OCI-LY1 (cell line): ENCODE measurements at regions not wholly inside any gene's neighbourhood (a gene's known extent, or its start where the extent isn't known, plus 50 kb on each side); places are given as distances from the start of the nearest gene placed in this dataset.

Experiments
- H2AFZ ChIP-seq: fragments of 200-600 bp; sonication (generic), shearing (Covaris generic); 2 replicates; pipeline ENCODE4 v1.6.0; 2014; ENCODE audit warnings: antibody characterized with exemption, mild to moderate bottlenecking, low read length
- H3F3A ChIP-seq: fragments of 200-600 bp; sonication (generic), shearing (Covaris generic); 2 replicates; pipeline ENCODE4 v1.6.0; 2014; ENCODE audit warnings: mild to moderate bottlenecking, antibody characterized with exemption, low read length, moderate library complexity; ENCODE audit not compliant: insufficient read depth
- H3K27ac ChIP-seq: fragments of 200-600 bp; sonication (generic); 2 replicates; pipeline ENCODE4 v1.5.1; 2014; ENCODE audit warnings: low read length, mixed run types, mild to moderate bottlenecking, low read depth; ENCODE audit not compliant: poor library complexity, severe bottlenecking
- H3K27me3 ChIP-seq: fragments of 200-600 bp; sonication (generic); 2 replicates; pipeline ENCODE4 v1.6.0; 2014; ENCODE audit warnings: antibody characterized with exemption, mild to moderate bottlenecking, low read length, moderate library complexity; ENCODE audit not compliant: insufficient read depth
- H3K36me3 ChIP-seq: fragments of 200-600 bp; sonication (generic); 2 replicates; pipeline ENCODE4 v1.6.1; 2014; ENCODE audit warnings: mild to moderate bottlenecking, antibody characterized with exemption, low read length, moderate library complexity, mixed read lengths; ENCODE audit not compliant: insufficient read depth
- H3K4me1 ChIP-seq: fragments of 200-600 bp; sonication (generic); 2 replicates; pipeline ENCODE4 v1.5.1; 2014; ENCODE audit warnings: mild to moderate bottlenecking, low read length, moderate library complexity; ENCODE audit not compliant: insufficient read depth, severe bottlenecking
- H3K4me2 ChIP-seq: fragments of 200-600 bp; sonication (generic), shearing (Covaris generic); 2 replicates; pipeline ENCODE4 v1.6.1; 2014; ENCODE audit warnings: low read length
- H3K4me3 ChIP-seq: fragments of 200-600 bp; sonication (generic); 2 replicates; pipeline ENCODE4 v1.5.1; 2014; ENCODE audit warnings: low read length, low read depth, mild to moderate bottlenecking, mixed read lengths; ENCODE audit not compliant: poor library complexity, severe bottlenecking
- H3K79me2 ChIP-seq: fragments of 200-600 bp; shearing (Covaris generic); 2 replicates; pipeline ENCODE4 v1.6.1; 2016; ENCODE audit warnings: mixed run types, low read length, mixed read lengths; ENCODE audit not compliant: insufficient read depth
- H3K9ac ChIP-seq: fragments of 200-600 bp; sonication (generic), shearing (Covaris generic); 2 replicates; pipeline ENCODE4 v1.6.1; 2014; ENCODE audit warnings: mild to moderate bottlenecking, low read length, mixed read lengths
- H3K9me2 ChIP-seq: fragments of 200-600 bp; sonication (generic), shearing (Covaris generic); 2 replicates; pipeline ENCODE4 v1.6.1; 2014; ENCODE audit warnings: low read depth, mild to moderate bottlenecking, low read length, mixed read lengths
- H3K9me3 ChIP-seq: fragments of 200-600 bp; shearing (Covaris generic); 2 replicates; pipeline ENCODE4 v1.6.1; 2014; ENCODE audit warnings: low read length, mixed read lengths
- H4K20me1 ChIP-seq: fragments of 200-600 bp; sonication (generic), shearing (Covaris generic); 2 replicates; pipeline ENCODE4 v1.6.0; 2016; ENCODE audit warnings: mild to moderate bottlenecking, low read length; ENCODE audit not compliant: insufficient read depth
- EZH2 ChIP-seq: fragments of 200-600 bp; sonication (generic), shearing (Covaris generic); IDR thresholded peaks from 2 replicates; pipeline ENCODE4 v1.8.0; 2017; ENCODE audit warnings: borderline replicate concordance, mixed run types, mild to moderate bottlenecking, antibody characterized with exemption, low read length, moderate library complexity, mixed read lengths
- TF ChIP-seq, protein P1 (sequence below): fragments of 200-600 bp; sonication (generic), shearing (Covaris generic); IDR thresholded peaks from 2 replicates; pipeline ENCODE4 v1.5.1; 2017; ENCODE audit warnings: mild to moderate bottlenecking, antibody characterized with exemption, low read length, moderate library complexity, mixed read lengths

DNA sequence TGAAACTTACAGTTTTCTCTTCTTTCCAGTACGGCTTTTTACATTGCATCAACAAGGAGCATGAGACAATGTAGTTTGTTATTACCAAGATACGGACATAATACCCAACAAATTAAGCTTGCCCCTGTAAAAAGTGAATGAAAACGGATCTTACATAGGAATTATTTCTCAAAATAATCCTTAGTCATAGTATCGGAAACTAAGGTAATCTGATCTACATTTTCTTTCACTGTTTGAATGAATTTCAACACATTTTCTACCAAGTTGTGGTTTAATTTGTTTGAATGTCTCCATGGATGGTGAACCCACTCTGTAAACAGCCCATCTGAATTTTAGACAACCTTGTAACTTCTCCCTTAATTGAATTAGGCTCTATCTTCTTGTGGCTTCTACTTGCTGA, 90.5 kb downstream of the INHBA start:
- Histone ChIP-seq H3K9me3 (no peaks in the 10 kb centered on the region), H3K4me1 (no peaks in the 10 kb centered on the region), H3K27me3 (no peaks in the 10 kb centered on the region), H3K27ac (no peak overlapping the region), H2AFZ (no peak overlapping the region), H4K20me1 (no peaks in the 10 kb centered on the region), H3K4me2 (no peak overlapping the region), H3F3A (no peaks in the 10 kb centered on the region), H3K9me2 (no peaks in the 10 kb centered on the region), H3K9ac (no peak overlapping the region), H3K4me3 (no peak overlapping the region), H3K36me3 (no peaks in the 10 kb centered on the region), H3K79me2 (no peaks in the 10 kb centered on the region)
- TF ChIP-seq, protein P1, sequence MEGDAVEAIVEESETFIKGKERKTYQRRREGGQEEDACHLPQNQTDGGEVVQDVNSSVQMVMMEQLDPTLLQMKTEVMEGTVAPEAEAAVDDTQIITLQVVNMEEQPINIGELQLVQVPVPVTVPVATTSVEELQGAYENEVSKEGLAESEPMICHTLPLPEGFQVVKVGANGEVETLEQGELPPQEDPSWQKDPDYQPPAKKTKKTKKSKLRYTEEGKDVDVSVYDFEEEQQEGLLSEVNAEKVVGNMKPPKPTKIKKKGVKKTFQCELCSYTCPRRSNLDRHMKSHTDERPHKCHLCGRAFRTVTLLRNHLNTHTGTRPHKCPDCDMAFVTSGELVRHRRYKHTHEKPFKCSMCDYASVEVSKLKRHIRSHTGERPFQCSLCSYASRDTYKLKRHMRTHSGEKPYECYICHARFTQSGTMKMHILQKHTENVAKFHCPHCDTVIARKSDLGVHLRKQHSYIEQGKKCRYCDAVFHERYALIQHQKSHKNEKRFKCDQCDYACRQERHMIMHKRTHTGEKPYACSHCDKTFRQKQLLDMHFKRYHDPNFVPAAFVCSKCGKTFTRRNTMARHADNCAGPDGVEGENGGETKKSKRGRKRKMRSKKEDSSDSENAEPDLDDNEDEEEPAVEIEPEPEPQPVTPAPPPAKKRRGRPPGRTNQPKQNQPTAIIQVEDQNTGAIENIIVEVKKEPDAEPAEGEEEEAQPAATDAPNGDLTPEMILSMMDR = no peak
- TF ChIP-seq EZH2 = no peak

DNA sequence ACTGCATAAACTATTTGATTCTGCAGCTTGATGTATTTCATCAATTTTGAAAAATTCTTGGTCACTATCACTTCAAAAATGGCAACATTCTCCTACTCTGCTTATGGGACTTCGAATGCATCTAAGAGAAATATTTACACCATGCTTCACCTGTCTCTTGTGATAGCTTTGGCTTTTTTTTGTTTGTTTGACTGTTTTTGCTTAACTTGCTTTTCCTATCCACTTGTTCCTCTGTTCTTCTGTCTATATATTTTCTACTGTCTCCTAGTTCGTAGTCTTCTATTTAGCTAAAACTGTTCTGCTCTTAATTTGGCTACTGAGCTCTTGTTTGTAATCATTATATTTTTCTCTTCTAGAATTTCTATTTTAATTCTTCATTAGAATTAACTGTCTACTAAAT, 94.4 kb downstream of the INHBA start:
- Histone ChIP-seq H3K4me2 (no peak overlapping the region), H3F3A (no peaks in the 10 kb centered on the region), H2AFZ (no peak overlapping the region), H3K4me1 (no peaks in the 10 kb centered on the region), H3K36me3 (no peaks in the 10 kb centered on the region), H3K27me3 (no peaks in the 10 kb centered on the region), H4K20me1 (no peaks in the 10 kb centered on the region), H3K9ac (no peak overlapping the region), H3K79me2 (no peaks in the 10 kb centered on the region), H3K4me3 (no peak overlapping the region), H3K9me3 (no peaks in the 10 kb centered on the region), H3K9me2 (no peaks in the 10 kb centered on the region), H3K27ac (no peak overlapping the region)
- no peak for TF ChIP-seq EZH2
- TF ChIP-seq, protein P1 = no peak

DNA sequence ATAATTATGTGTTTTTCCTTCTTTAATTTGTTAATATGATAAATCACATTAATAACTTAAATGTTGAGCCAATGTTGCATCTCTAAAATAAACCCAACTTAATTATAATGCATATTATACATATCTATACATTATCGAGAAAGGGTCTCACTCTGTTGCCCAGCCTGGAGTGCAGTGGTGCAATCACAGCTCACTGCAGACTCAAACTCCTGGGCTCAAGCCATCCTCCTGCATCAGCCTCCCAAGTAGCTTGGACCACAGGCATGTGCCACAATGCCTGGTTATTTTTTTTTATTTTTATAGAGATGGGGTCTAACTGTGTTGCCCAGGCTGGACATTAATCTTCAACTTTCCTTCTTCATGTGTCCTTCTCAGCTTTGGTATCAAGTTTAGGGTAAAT, 98.9 kb downstream of the INHBA start:
- Histone ChIP-seq H3K79me2 (no peaks in the 10 kb centered on the region), H3K4me2 (no peak overlapping the region), H3K36me3 (no peaks in the 10 kb centered on the region), H3F3A (no peaks in the 10 kb centered on the region), H3K27me3 (no peaks in the 10 kb centered on the region), H4K20me1 (no peaks in the 10 kb centered on the region), H3K4me3 (no peak overlapping the region), H3K9me3 (no peaks in the 10 kb centered on the region), H3K9ac (no peak overlapping the region), H3K27ac (no peak overlapping the region), H2AFZ (no peak overlapping the region), H3K9me2 (no peaks in the 10 kb centered on the region), H3K4me1 (no peaks in the 10 kb centered on the region)
- TF ChIP-seq, protein P1 = no peak
- no peak for TF ChIP-seq EZH2
